NB4 (cell line): ENCODE measurements at regions not wholly inside any gene's neighbourhood (a gene's known extent, or its start where the extent isn't known, plus 50 kb on each side); places are given as distances from the start of the nearest gene placed in this dataset.
"Not testable (repeated sequence)": the region's sequence is repeated elsewhere in the genome, so short reads cannot be mapped to it uniquely, and the experiment has no call there.

Source experiments
- DNase-seq: peaks from one replicate; pipeline ENCODE4 v3.0.0; 2010; ENCODE audit warnings: low read depth
- H3K4me3 ChIP-seq: one replicate; pipeline ENCODE4 v1.5.1; 2011; ENCODE audit warnings: mild to moderate bottlenecking, low read depth, low read length, moderate library complexity
- CTCF ChIP-seq: IDR thresholded peaks from one replicate; pipeline ENCODE4 v1.5.1; 2012; ENCODE audit warnings: low read depth, low read length
- MAX ChIP-seq: IDR thresholded peaks from 2 replicates; pipeline ENCODE4 v1.6.1; 2011; ENCODE audit warnings: low read depth, low read length
- MYC ChIP-seq: IDR thresholded peaks from 2 replicates; pipeline ENCODE4 v1.6.1; 2011; ENCODE audit warnings: low read depth, low read length
- POLR2A ChIP-seq: IDR thresholded peaks from 2 replicates; pipeline ENCODE4 v1.6.1; 2011; ENCODE audit warnings: mild to moderate bottlenecking; ENCODE audit not compliant: insufficient read length; ENCODE audit errors: extremely low read depth

- no peak for DNase-seq
- TF ChIP-seq MYC (no peak), CTCF (no peak), POLR2A (no peak), MAX (no peak)
- H3K4me3 ChIP-seq = no peak overlapping the region
These were observed 112.8 kb upstream of the IRX4 start for GRCh38 chr5:1995491-1995890.

- TF ChIP-seq MAX (no peak), MYC (no peak), CTCF (no peak), POLR2A (no peak)
- H3K4me3 ChIP-seq = no peak overlapping the region
- no peak for DNase-seq
These were observed 104.7 kb upstream of the IRX4 start for GRCh38 chr5:1987471-1987870.

GRCh38 chr5:1985781-1986180 is 103.1 kb upstream of the IRX4 start:
- no peak for DNase-seq
- TF ChIP-seq POLR2A (no peak), CTCF (no peak), MAX (no peak), MYC (no peak)
- H3K4me3 ChIP-seq = no peak overlapping the region

- TF ChIP-seq MYC (no peak), CTCF (no peak), POLR2A (no peak), MAX (no peak)
- DNase-seq = no peak
- H3K4me3 ChIP-seq = no peak overlapping the region
These were observed 101.4 kb upstream of the IRX4 start for GRCh38 chr5:1983919-1984695.

GRCh38 chr5:1983401-1983800 is 100.7 kb upstream of the IRX4 start:
- no peak for DNase-seq
- TF ChIP-seq POLR2A (no peak), CTCF (no peak), MAX (no peak), MYC (no peak)
- H3K4me3 ChIP-seq = no peak overlapping the region

- H3K4me3 ChIP-seq, DNase-seq: not testable (repeated sequence)
These were observed 99.8 kb upstream of the IRX4 start for GRCh38 chr5:1982561-1982960.
